AG09319 (cell line): ENCODE measurements at regions not wholly inside any gene's neighbourhood (a gene's known extent, or its start where the extent isn't known, plus 50 kb on each side); places are given as distances from the start of the nearest gene placed in this dataset.
"Not testable (repeated sequence)": the region's sequence is repeated elsewhere in the genome, so short reads cannot be mapped to it uniquely, and the experiment has no call there.

Source experiments
- DNase-seq: peaks from one replicate; pipeline ENCODE4 v3.0.0-alpha.2; 2010; ENCODE audit warnings: low read depth; ENCODE audit errors: extremely low read depth
- CTCF ChIP-seq: IDR thresholded peaks from 2 replicates; pipeline ENCODE4 v1.5.1; 2011; ENCODE audit warnings: low read depth, mild to moderate bottlenecking, inconsistent platforms, low read length, moderate library complexity

- no peak for DNase-seq
- no peak for TF ChIP-seq CTCF
Measured at GRCh38 chr1:90864681-90865080, 147.6 kb upstream of the BARHL2 start.

GRCh38 chr1:90862782-90863181 lies 145.7 kb upstream of the BARHL2 start:
- no peak for DNase-seq
- TF ChIP-seq CTCF, result no peak

- DNase-seq, result not testable (repeated sequence)
Measured at GRCh38 chr1:90861421-90861820, 144.3 kb upstream of the BARHL2 start.

- TF ChIP-seq CTCF, result no peak
- DNase-seq, result no peak
Measured at GRCh38 chr1:90856463-90857007, 139.4 kb upstream of the BARHL2 start.

GRCh38 chr1:90854397-90854924 lies 137.4 kb upstream of the BARHL2 start:
- no peak for TF ChIP-seq CTCF
- no peak for DNase-seq

GRCh38 chr1:90851711-90852050 lies 134.6 kb upstream of the BARHL2 start:
- TF ChIP-seq CTCF, result no peak
- no peak for DNase-seq

- peak; percentile 32 for DNase-seq
- TF ChIP-seq CTCF, result peak; percentile 44
Measured at GRCh38 chr1:90850898-90851710, 134.0 kb upstream of the BARHL2 start.
